ENCODE measurements at regions not wholly inside any gene's neighbourhood (a gene's known extent, or its start where the extent isn't known, plus 50 kb on each side); places are given as distances from the start of the nearest gene placed in this dataset.
"Not testable (repeated sequence)": the region's sequence is repeated elsewhere in the genome, so short reads cannot be mapped to it uniquely, and the experiment has no call there.

DNA sequence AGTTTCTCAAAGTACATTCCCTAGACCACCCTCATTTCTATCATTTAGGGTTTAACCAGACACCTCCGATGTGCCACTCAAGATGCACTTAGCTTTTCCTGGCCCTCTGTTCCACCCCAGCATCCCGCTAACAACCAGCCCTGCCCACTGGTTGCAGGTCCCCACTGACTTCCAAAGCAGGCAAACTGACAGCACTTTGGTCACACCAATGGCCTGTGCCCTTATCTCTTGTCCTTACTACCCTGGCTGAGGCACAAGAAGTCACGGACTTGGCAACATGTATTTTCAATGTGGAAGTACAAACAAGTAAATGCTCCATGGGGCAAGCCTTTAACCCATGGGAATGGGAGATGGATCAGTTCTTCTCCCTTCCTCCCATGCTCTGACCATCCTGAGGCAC is 357.1 kb downstream of the OMA1 start:
- Mint-ChIP-seq H3K27me3 (ENCODE audit: insufficient read depth, low read depth) (no peaks in the 10 kb centered on the region), H3K36me3 (peaks cover 3% of the 10 kb centered on the region), H3K27ac (no peak overlapping the region), H3K4me1 (peaks cover 10% of the 10 kb centered on the region), H3K9me3 (peaks cover 3% of the 10 kb centered on the region), H3K4me3 (no peak overlapping the region)
- H3K4me2 ChIP-seq: no peak overlapping the region
- H3K4me1 ChIP-seq: peaks cover 6% of the 10 kb centered on the region
- H3K9ac ChIP-seq: no peak overlapping the region
- H3K9me3 ChIP-seq (ENCODE audit: low read depth): peaks cover 4% of the 10 kb centered on the region
- DNase-seq (ENCODE audit: low spot score): no peak
- no peaks in the 10 kb centered on the region for H4K20me1 ChIP-seq (ENCODE audit: low read depth)
- no peak for TF ChIP-seq EZH2phosphoT487 (IDR thresholded peaks at IDR 0.05)
- TF ChIP-seq, protein P1, sequence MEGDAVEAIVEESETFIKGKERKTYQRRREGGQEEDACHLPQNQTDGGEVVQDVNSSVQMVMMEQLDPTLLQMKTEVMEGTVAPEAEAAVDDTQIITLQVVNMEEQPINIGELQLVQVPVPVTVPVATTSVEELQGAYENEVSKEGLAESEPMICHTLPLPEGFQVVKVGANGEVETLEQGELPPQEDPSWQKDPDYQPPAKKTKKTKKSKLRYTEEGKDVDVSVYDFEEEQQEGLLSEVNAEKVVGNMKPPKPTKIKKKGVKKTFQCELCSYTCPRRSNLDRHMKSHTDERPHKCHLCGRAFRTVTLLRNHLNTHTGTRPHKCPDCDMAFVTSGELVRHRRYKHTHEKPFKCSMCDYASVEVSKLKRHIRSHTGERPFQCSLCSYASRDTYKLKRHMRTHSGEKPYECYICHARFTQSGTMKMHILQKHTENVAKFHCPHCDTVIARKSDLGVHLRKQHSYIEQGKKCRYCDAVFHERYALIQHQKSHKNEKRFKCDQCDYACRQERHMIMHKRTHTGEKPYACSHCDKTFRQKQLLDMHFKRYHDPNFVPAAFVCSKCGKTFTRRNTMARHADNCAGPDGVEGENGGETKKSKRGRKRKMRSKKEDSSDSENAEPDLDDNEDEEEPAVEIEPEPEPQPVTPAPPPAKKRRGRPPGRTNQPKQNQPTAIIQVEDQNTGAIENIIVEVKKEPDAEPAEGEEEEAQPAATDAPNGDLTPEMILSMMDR (IDR thresholded peaks at IDR 0.05): no peak
- TF ChIP-seq EZH2 (IDR thresholded peaks at IDR 0.05): no peak
- no peaks in the 10 kb centered on the region for H3F3A ChIP-seq (ENCODE audit: low read depth)
- no peaks in the 10 kb centered on the region for H3K79me2 ChIP-seq (ENCODE audit: low read depth)
- H3K27me3 ChIP-seq: no peaks in the 10 kb centered on the region
- H3K36me3 ChIP-seq: no peaks in the 10 kb centered on the region
- H3K27ac ChIP-seq: no peak overlapping the region
- H3K4me3 ChIP-seq: no peak overlapping the region
- no peak overlapping the region for H2AFZ ChIP-seq (replicated peaks)

GRCh38 chr1:58183286-58183685 is 363.2 kb downstream of the OMA1 start:
- H3K27me3 ChIP-seq: no peaks in the 10 kb centered on the region
- no peaks in the 10 kb centered on the region for H3K36me3 ChIP-seq
- Mint-ChIP-seq H3K9me3 (peaks cover 11% of the 10 kb centered on the region), H3K27me3 (ENCODE audit: insufficient read depth, low read depth) (no peaks in the 10 kb centered on the region), H3K4me3 (no peak overlapping the region), H3K36me3 (no peaks in the 10 kb centered on the region), H3K4me1 (peaks cover 3% of the 10 kb centered on the region), H3K27ac (no peak overlapping the region)
- no peak overlapping the region for H3K4me2 ChIP-seq
- DNase-seq (ENCODE audit: low spot score): no peak
- H3K4me3 ChIP-seq: no peak overlapping the region
- no peaks in the 10 kb centered on the region for H3F3A ChIP-seq (ENCODE audit: low read depth)
- H4K20me1 ChIP-seq (ENCODE audit: low read depth): no peaks in the 10 kb centered on the region
- H3K27ac ChIP-seq: no peak overlapping the region
- no peaks in the 10 kb centered on the region for H3K9me3 ChIP-seq (ENCODE audit: low read depth)
- H3K9ac ChIP-seq: no peak overlapping the region
- TF ChIP-seq, protein P1 (IDR thresholded peaks at IDR 0.05): no peak
- no peak for TF ChIP-seq EZH2 (IDR thresholded peaks at IDR 0.05)
- TF ChIP-seq EZH2phosphoT487 (IDR thresholded peaks at IDR 0.05): no peak
- no peaks in the 10 kb centered on the region for H3K79me2 ChIP-seq (ENCODE audit: low read depth)
- no peak overlapping the region for H2AFZ ChIP-seq (replicated peaks)
- H3K4me1 ChIP-seq: no peaks in the 10 kb centered on the region

DNA sequence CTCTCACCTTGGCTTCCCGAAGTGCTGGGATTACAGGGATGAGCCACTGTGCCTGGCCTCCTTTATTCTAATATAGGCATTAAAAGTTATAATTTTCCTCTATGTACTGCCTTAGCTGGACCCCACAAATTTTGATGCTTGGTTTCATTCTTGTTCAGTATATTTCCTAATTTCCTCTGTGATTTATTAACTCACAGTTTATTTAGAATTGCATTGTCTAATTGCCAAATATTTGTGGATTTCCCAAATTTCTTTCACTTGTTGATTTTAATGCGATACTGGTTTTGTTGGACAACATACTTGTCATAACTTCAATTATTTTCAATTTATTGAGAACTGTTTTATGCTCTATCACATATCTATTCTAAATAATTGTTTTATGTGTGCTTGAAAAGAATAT is 366.0 kb downstream of the OMA1 start:
- no peaks in the 10 kb centered on the region for H3K36me3 ChIP-seq
- H3K4me1 ChIP-seq: no peaks in the 10 kb centered on the region
- peaks cover 11% of the 10 kb centered on the region for H3K9me3 Mint-ChIP-seq
- H3K27me3 Mint-ChIP-seq (ENCODE audit: insufficient read depth, low read depth): no peaks in the 10 kb centered on the region
- H3K27ac ChIP-seq: no peak overlapping the region
- H3K36me3 Mint-ChIP-seq: no peaks in the 10 kb centered on the region
- no peak overlapping the region for H3K4me3 Mint-ChIP-seq
- H3F3A ChIP-seq (ENCODE audit: low read depth): no peaks in the 10 kb centered on the region
- no peaks in the 10 kb centered on the region for H3K9me3 ChIP-seq (ENCODE audit: low read depth)
- no peak overlapping the region for H3K27ac Mint-ChIP-seq
- H4K20me1 ChIP-seq (ENCODE audit: low read depth): no peaks in the 10 kb centered on the region
- H2AFZ ChIP-seq (replicated peaks): no peak overlapping the region
- no peak overlapping the region for H3K4me2 ChIP-seq
- H3K4me1 Mint-ChIP-seq: no peaks in the 10 kb centered on the region
- no peaks in the 10 kb centered on the region for H3K27me3 ChIP-seq
- H3K9ac ChIP-seq: no peak overlapping the region
- TF ChIP-seq, protein P1 (IDR thresholded peaks at IDR 0.05): no peak
- TF ChIP-seq EZH2phosphoT487 (IDR thresholded peaks at IDR 0.05): no peak
- no peak for TF ChIP-seq EZH2 (IDR thresholded peaks at IDR 0.05)
- no peaks in the 10 kb centered on the region for H3K79me2 ChIP-seq (ENCODE audit: low read depth)
- no peak overlapping the region for H3K4me3 ChIP-seq
- DNase-seq (ENCODE audit: low spot score): no peak

DNA sequence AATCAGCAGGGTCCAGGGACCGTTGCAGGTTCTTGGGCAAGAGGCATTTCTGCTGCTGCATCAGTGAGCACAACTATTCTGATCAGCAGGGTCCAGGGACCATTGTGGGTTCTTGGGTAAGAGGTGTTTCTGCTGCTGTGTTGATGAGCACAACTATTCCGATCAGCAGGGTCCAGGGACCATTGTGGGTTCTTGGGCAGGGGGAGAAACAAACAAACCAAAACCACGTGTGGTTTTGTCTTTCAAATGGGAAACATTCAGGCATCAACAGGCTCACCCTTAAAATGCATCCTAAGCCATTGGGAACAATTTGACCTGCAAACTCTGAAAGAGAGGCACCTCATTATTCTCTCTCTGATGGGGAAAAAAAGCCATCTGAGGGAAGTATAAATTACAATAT is 377.4 kb downstream of the OMA1 start:
- H3K27me3 ChIP-seq; H3K27ac ChIP-seq; H3K9ac ChIP-seq; H3K4me3 ChIP-seq; H3K4me1 Mint-ChIP-seq; H3K4me3 Mint-ChIP-seq; H4K20me1 ChIP-seq (ENCODE audit: low read depth); H3K79me2 ChIP-seq (ENCODE audit: low read depth); H3K27ac Mint-ChIP-seq; H3K4me2 ChIP-seq; H2AFZ ChIP-seq (replicated peaks); H3K36me3 ChIP-seq; H3K27me3 Mint-ChIP-seq (ENCODE audit: insufficient read depth, low read depth); DNase-seq (ENCODE audit: low spot score); H3F3A ChIP-seq (ENCODE audit: low read depth); H3K36me3 Mint-ChIP-seq; H3K9me3 ChIP-seq (ENCODE audit: low read depth): not testable (repeated sequence)
- H3K9me3 Mint-ChIP-seq: peaks cover 10% of the 10 kb centered on the region
- H3K4me1 ChIP-seq: peaks cover 17% of the 10 kb centered on the region

DNA sequence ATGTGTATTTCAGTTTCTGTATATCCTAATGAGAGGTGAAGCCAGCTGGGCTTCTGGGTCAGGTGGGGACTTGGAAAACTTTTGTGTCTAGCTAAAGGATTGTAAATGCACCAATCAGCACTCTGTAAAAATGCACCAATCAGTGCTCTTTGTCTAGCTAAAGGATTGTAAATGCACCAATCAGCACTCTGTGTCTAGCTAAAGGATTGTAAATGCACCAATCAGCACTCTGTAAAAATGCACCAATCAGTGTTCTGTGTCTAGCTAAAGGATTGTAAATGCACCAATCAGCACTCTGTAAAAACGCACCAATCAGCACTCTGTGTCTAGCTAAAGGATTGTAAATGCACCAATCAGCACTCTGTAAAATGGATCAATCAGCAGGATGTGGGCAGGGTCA is 379.4 kb downstream of the OMA1 start:
- H3K9me3 Mint-ChIP-seq: peaks cover 10% of the 10 kb centered on the region

More for the DNA sequence above, 379.4 kb downstream of the OMA1 start:
- not testable (repeated sequence) for H4K20me1 ChIP-seq (ENCODE audit: low read depth); H3K4me2 ChIP-seq; H3K79me2 ChIP-seq (ENCODE audit: low read depth); H3F3A ChIP-seq (ENCODE audit: low read depth); H3K27me3 ChIP-seq; H3K4me3 ChIP-seq; H3K27ac Mint-ChIP-seq; DNase-seq (ENCODE audit: low spot score); H3K9ac ChIP-seq; H3K36me3 Mint-ChIP-seq; H3K27ac ChIP-seq; H3K27me3 Mint-ChIP-seq (ENCODE audit: insufficient read depth, low read depth); H3K36me3 ChIP-seq; H2AFZ ChIP-seq (replicated peaks); H3K4me3 Mint-ChIP-seq; H3K9me3 ChIP-seq (ENCODE audit: low read depth)
- H3K4me1 Mint-ChIP-seq: peaks cover 21% of the 10 kb centered on the region
- peaks cover 19% of the 10 kb centered on the region for H3K4me1 ChIP-seq

Data from neural progenitor cell (in vitro differentiated cells).